ENCODE measurements at regions not wholly inside any gene's neighbourhood (a gene's known extent, or its start where the extent isn't known, plus 50 kb on each side); places are given as distances from the start of the nearest gene placed in this dataset.

DNA sequence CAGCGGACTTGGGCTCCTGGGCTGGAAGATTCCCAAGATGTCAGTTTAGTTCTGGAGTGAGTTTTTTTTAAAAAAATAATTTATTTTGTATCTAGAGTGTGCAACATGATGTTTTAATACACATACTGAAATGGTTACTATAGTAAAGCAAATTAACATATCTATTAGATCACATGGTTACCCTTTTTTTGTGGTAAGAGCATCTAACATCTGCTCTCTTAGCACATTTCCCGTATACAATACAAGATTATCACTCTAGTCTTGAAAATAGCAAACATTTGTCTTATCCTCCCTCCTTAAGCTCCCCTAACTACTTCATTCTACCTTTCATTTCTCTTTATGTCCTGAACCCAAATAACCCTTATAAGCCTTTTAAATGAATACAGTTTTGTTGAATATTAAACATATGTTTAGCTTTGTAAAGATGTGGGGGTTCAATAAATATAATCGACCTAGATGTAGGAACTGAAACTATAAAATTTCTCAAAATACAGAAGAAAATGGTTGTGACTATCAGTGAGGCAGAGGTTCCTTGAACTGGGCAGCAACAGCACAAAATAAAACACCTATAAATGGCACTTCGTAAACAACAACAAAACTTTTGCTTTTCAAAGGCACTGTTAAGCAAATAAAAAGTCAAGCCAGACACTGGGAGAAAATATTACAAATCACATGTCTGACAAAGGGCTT lies 466.6 kb downstream of the FGF9 start:
- Histone ChIP-seq H4K5ac (ENCODE audit: insufficient read length, low read depth, low read length) (no peak overlapping the region), H3K27me3 (replicated peaks in 1 of 4; ENCODE audit: control insufficient read depth in 3 of 4, extremely low read depth in 1 of 4, insufficient read depth in 3 of 4, low read length in 3 of 4) (peaks cover 0 to 1% (median 0%) of the 10 kb centered on the region in 4 experiments; a peak in 1 of 7 replicates), H2AFZ (ENCODE audit: low read length) (no peak overlapping the region), H2BK120ac (replicated peaks; ENCODE audit: low read depth, low read length) (no peak overlapping the region), H3K14ac (ENCODE audit: insufficient read length) (no peak overlapping the region), H3K36me3 (ENCODE audit: control insufficient read depth in 2 of 4, insufficient read depth in 4 of 4, low read length in 3 of 4) (no peaks in the 10 kb centered on the region), H3K23me2 (ENCODE audit: low read depth, low read length) (no peaks in the 10 kb centered on the region), H2AK5ac (ENCODE audit: low read depth, low read length) (no peak overlapping the region), H3K23ac (ENCODE audit: insufficient read length) (no peak overlapping the region), H3K4me1 (replicated peaks in 1 of 4; ENCODE audit: control insufficient read depth in 3 of 4, insufficient read depth in 4 of 4, low read length in 3 of 4) (0 out of 7 replicates have a peak, but pooled peaks cover 0 to 4% (median 0%) of the 10 kb centered on the region in 4 experiments), H3K79me2 (ENCODE audit: control insufficient read depth in 1 of 2, insufficient read depth in 2 of 2, low read length in 2 of 2) (no peaks in the 10 kb centered on the region), H3K18ac (ENCODE audit: extremely low read depth, low read length) (no peak overlapping the region), H3K4ac (replicated peaks; ENCODE audit: insufficient read length, low read depth, low read length) (no peak overlapping the region), H3K9ac (replicated peaks in 1 of 4; ENCODE audit: extremely low read depth in 1 of 4, low read depth in 3 of 4, low read length in 3 of 4) (no peak overlapping the region), H3K79me1 (ENCODE audit: low read depth, low read length) (no peaks in the 10 kb centered on the region), H3K4me2 (ENCODE audit: insufficient read depth in 1 of 2, low read depth in 2 of 2, low read length in 2 of 2) (no peak overlapping the region), H2BK15ac (ENCODE audit: low read length) (no peak overlapping the region), H2BK12ac (ENCODE audit: low read depth, low read length) (no peak overlapping the region), H3K9me3 (ENCODE audit: insufficient read depth in 2 of 2, low read depth in 1 of 2, low read length in 1 of 2) (no peaks in the 10 kb centered on the region), H3K27ac (ENCODE audit: low read depth, low read length) (no peak overlapping the region), H2BK5ac (ENCODE audit: low read depth, low read length) (no peak overlapping the region), H4K91ac (replicated peaks; ENCODE audit: insufficient read length, low read length) (no peak overlapping the region), H4K20me1 (replicated peaks in 1 of 2; ENCODE audit: control insufficient read depth in 1 of 2, insufficient read depth in 2 of 2, low read length in 2 of 2) (no peaks in the 10 kb centered on the region), H4K8ac (ENCODE audit: extremely low read depth, insufficient read depth, low read length) (no peak overlapping the region), H2BK20ac (ENCODE audit: low read length) (no peak overlapping the region), H3K4me3 (ENCODE audit: extremely low read depth in 1 of 4, insufficient read depth in 2 of 4, low read depth in 3 of 4, low read length in 4 of 4) (no peak overlapping the region), H3K56ac (replicated peaks; ENCODE audit: insufficient read length, low read depth, low read length) (no peak overlapping the region)
- POLR2A ChIA-PET (ENCODE audit: partially characterized antibody) = no interaction called here
- CTCF ChIA-PET (ENCODE audit: partially characterized antibody) = no interaction called here
- 93% methylated on average over 4 of the region's 4 CpGs; no CpG with 5 or more reads in 1 of the 2 experiments for WGBS, 2 experiments (ENCODE audit: extremely low coverage in 1 of 2, insufficient coverage in 1 of 2, insufficient read length in 1 of 2, insufficient replicate concordance in 2 of 2, low coverage in 1 of 2, low lambda C conversion rate in 2 of 2, missing lambda C conversion rate in 1 of 2)
- TF ChIP-seq TAF1 (IDR thresholded peaks at IDR 0.05; ENCODE audit: low read depth, low read length) = no peak
- no peak for TF ChIP-seq KDM1A (IDR thresholded peaks at IDR 0.05; ENCODE audit: borderline replicate concordance, low read length)
- TF ChIP-seq CEBPB (IDR thresholded peaks at IDR 0.05; ENCODE audit: low read depth, low read length) = no peak
- TF ChIP-seq SP4 (IDR thresholded peaks at IDR 0.05; ENCODE audit: low read length) = no peak
- no peak for TF ChIP-seq CREB1 (IDR thresholded peaks at IDR 0.05)
- no peak for TF ChIP-seq GABPA (IDR thresholded peaks at IDR 0.05; ENCODE audit: borderline replicate concordance, insufficient read depth, low read length)
- no peak for TF ChIP-seq EGR1 (IDR thresholded peaks at IDR 0.05; ENCODE audit: borderline replicate concordance, low read depth, low read length)
- TF ChIP-seq KDM5A (IDR thresholded peaks at IDR 0.05; ENCODE audit: low read length) = no peak
- no peak for TF ChIP-seq PHF8 (conservative IDR thresholded peaks at IDR 0.05; ENCODE audit: low read depth, low read length)
- TF ChIP-seq, protein P1, sequence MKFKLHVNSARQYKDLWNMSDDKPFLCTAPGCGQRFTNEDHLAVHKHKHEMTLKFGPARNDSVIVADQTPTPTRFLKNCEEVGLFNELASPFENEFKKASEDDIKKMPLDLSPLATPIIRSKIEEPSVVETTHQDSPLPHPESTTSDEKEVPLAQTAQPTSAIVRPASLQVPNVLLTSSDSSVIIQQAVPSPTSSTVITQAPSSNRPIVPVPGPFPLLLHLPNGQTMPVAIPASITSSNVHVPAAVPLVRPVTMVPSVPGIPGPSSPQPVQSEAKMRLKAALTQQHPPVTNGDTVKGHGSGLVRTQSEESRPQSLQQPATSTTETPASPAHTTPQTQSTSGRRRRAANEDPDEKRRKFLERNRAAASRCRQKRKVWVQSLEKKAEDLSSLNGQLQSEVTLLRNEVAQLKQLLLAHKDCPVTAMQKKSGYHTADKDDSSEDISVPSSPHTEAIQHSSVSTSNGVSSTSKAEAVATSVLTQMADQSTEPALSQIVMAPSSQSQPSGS (IDR thresholded peaks at IDR 0.05; ENCODE audit: low read length) = no peak
- TF ChIP-seq TCF12 (IDR thresholded peaks at IDR 0.05; ENCODE audit: low read depth, low read length) = no peak
- no peak for FAIRE-seq
- DNase-seq (ENCODE audit: low read depth in 1 of 2, low spot score in 2 of 2) = no peak
